Adipocyte (in vitro differentiated cells): ENCODE measurements at regions not wholly inside any gene's neighbourhood (a gene's known extent, or its start where the extent isn't known, plus 50 kb on each side); places are given as distances from the start of the nearest gene placed in this dataset.

Experiments used
- DNase-seq: peaks from one replicate; pipeline ENCODE4 v3.0.0-alpha.2; 2015; ENCODE audit warnings: low read depth
- H3K27me3 ChIP-seq: replicated peaks from 2 replicates; pipeline ENCODE4 v1.7.0; 2013; ENCODE audit warnings: mild to moderate bottlenecking, low read length, moderate library complexity; ENCODE audit not compliant: control insufficient read depth, insufficient read depth
- H3K36me3 ChIP-seq: 2 replicates; pipeline ENCODE4 v1.7.0; 2013; ENCODE audit warnings: low read length, mild to moderate bottlenecking, moderate library complexity; ENCODE audit not compliant: control insufficient read depth, insufficient read depth, severe bottlenecking
- H3K4me1 ChIP-seq: 2 replicates; pipeline ENCODE4 v1.7.0; 2013; ENCODE audit warnings: mild to moderate bottlenecking, low read length, moderate library complexity; ENCODE audit not compliant: control insufficient read depth, insufficient read depth
- H3K4me3 ChIP-seq: 2 replicates; pipeline ENCODE4 v1.7.0; 2013; ENCODE audit warnings: mild to moderate bottlenecking, low read length, moderate library complexity
- H3K9ac ChIP-seq: 2 replicates; pipeline ENCODE4 v1.7.0; 2013; ENCODE audit warnings: mild to moderate bottlenecking, low read length, moderate library complexity
- H3K9me3 ChIP-seq: 2 replicates; pipeline ENCODE4 v1.7.0; 2013; ENCODE audit warnings: mild to moderate bottlenecking, low read length, moderate library complexity; ENCODE audit not compliant: control insufficient read depth

- Histone ChIP-seq H3K36me3 (no peaks in the 10 kb centered on the region), H3K4me3 (no peak overlapping the region), H3K9ac (no peak overlapping the region), H3K27me3 (peaks cover 3% of the 10 kb centered on the region), H3K4me1 (no peaks in the 10 kb centered on the region), H3K9me3 (no peaks in the 10 kb centered on the region)
- no peak for DNase-seq
Measured at GRCh38 chr1:58089898-58090534, 456.5 kb downstream of the OMA1 start.

DNA sequence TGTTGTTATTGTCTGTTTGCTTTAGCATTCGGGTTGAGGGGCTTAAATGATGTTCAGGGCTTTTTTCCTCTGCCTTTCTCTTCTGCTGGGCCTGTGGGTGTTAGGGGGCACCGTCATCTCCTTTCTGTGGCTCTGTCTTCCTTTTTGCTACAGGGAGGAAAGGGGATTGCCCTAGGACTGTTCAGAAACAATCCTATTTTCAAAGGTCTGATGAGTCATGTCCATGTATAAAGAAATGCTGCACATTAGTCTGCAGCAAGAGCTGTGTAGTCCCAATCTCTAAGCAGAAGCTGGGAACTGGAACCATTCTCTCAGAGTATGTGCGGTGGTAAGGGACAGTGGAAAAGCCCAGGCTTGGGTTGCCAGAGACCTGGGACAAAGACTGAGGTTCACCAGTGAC is 462.3 kb downstream of the OMA1 start:
- peaks cover 3% of the 10 kb centered on the region for H3K27me3 ChIP-seq

DNA sequence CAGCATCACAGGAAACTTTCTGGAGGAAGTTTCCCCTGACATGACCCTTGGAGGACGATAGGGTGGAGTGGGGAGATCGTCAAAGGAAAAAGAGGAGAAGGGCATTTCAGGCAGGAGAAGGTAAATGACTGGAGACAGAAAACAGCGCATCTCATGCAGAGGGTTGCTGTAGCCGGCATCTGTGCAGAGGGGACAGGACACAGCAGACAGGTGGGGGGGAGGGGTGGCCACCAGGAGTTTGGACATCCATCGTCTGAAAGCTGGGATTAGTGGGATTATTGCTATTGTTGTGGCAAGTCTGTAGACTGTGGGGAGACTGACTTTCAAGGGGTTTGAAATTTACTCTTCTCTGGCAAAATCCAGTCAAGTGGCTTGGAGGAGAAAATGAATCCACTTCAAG is 463.9 kb downstream of the OMA1 start:
- Histone ChIP-seq H3K4me1 (no peaks in the 10 kb centered on the region), H3K4me3 (no peak overlapping the region)
- DNase-seq: no peak

More for the DNA sequence above, 462.3 kb downstream of the OMA1 start:
- Histone ChIP-seq H3K4me3 (no peak overlapping the region), H3K9ac (no peak overlapping the region), H3K9me3 (no peaks in the 10 kb centered on the region), H3K36me3 (no peaks in the 10 kb centered on the region), H3K4me1 (no peaks in the 10 kb centered on the region)
- DNase-seq: peak; percentile 4

DNA sequence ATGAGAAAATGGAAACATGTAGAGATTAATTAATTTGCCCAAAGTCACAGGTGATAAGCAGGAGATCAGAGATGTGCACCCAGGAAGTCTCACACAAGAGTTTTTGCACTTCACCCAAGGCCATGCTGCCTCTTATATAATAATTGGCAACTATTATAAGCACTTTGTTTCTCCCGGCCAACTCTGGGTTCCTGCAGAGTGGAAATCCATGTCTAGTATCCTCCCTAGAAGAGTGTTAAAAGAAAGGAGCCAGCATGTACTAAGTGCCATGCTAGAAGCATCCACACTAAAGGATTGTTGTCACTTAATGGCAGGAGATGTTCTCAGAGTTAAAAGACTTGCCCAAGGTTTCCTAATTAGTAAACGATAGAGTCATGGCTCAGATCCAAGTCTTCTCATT is 470.3 kb downstream of the OMA1 start:
- Histone ChIP-seq H3K36me3 (no peaks in the 10 kb centered on the region), H3K27me3 (peaks cover 5% of the 10 kb centered on the region), H3K9ac (no peak overlapping the region), H3K4me3 (no peak overlapping the region), H3K4me1 (no peaks in the 10 kb centered on the region), H3K9me3 (no peaks in the 10 kb centered on the region)
- no peak for DNase-seq

More for the DNA sequence above, 463.9 kb downstream of the OMA1 start:
- no peak overlapping the region for H3K9ac ChIP-seq
- no peaks in the 10 kb centered on the region for H3K9me3 ChIP-seq
- H3K27me3 ChIP-seq: peaks cover 7% of the 10 kb centered on the region
- H3K36me3 ChIP-seq: no peaks in the 10 kb centered on the region

- Histone ChIP-seq H3K4me1 (no peaks in the 10 kb centered on the region), H3K36me3 (no peaks in the 10 kb centered on the region), H3K9ac (no peak overlapping the region), H3K4me3 (no peak overlapping the region), H3K27me3 (peaks cover 7% of the 10 kb centered on the region), H3K9me3 (no peaks in the 10 kb centered on the region)
- no peak for DNase-seq
Measured at GRCh38 chr1:58075188-58075578, 471.3 kb downstream of the OMA1 start.

DNA sequence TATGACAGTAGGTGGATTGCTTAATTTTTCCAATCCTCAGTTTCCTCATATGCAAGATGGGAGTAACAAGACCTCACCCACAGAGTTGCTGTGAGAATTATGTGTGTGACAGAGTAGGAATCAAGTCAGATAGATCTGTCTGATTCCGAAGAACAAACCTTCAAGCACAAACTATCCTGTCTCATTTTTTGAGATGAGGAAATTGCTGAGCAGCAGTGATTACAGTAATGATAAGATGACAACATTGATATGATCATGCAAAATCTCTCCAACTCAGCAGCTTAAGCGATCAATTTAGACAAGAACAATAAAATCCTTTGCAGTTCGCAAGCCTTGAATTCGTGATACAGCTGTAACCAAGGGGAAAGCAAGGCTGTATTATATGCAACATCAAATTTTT is 474.1 kb downstream of the OMA1 start:
- no peaks in the 10 kb centered on the region for H3K36me3 ChIP-seq
- no peak overlapping the region for H3K4me3 ChIP-seq
- no peak overlapping the region for H3K9ac ChIP-seq
- no peak for DNase-seq
- no peaks in the 10 kb centered on the region for H3K4me1 ChIP-seq
- H3K27me3 ChIP-seq: peaks cover 3% of the 10 kb centered on the region
- no peaks in the 10 kb centered on the region for H3K9me3 ChIP-seq

DNA sequence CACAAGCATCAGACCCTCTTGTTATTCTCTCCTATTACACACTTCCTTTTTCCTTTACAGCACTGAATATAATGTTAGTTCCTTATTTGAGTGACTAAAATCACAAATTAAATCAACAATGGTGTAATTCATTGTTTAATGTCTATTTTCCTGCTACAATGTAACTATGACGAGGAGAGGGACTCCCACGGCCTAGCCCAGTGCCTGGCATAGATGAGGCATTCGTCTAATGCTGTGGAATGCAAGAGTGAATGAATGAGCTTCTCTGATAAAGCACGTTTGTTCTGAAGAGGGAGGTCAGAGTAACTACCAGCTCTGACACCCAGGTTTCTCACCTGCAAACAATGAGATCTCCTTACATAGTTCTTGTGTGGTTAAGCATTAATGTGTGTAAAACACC is 479.4 kb downstream of the OMA1 start:
- no peak overlapping the region for H3K9ac ChIP-seq
- H3K9me3 ChIP-seq: no peaks in the 10 kb centered on the region
- no peak overlapping the region for H3K4me3 ChIP-seq
- no peaks in the 10 kb centered on the region for H3K36me3 ChIP-seq
- no peaks in the 10 kb centered on the region for H3K4me1 ChIP-seq
- H3K27me3 ChIP-seq: peaks cover 3% of the 10 kb centered on the region
- DNase-seq: no peak

- H3K4me3 ChIP-seq: no peak overlapping the region
- H3K4me1 ChIP-seq: peaks cover 1% of the 10 kb centered on the region
- no peak for DNase-seq
- H3K9me3 ChIP-seq: no peaks in the 10 kb centered on the region
- peaks cover 12% of the 10 kb centered on the region for H3K27me3 ChIP-seq
- no peak overlapping the region for H3K9ac ChIP-seq
- H3K36me3 ChIP-seq: no peaks in the 10 kb centered on the region
Measured at GRCh38 chr1:58065520-58065919, 481.0 kb downstream of the OMA1 start.

DNA sequence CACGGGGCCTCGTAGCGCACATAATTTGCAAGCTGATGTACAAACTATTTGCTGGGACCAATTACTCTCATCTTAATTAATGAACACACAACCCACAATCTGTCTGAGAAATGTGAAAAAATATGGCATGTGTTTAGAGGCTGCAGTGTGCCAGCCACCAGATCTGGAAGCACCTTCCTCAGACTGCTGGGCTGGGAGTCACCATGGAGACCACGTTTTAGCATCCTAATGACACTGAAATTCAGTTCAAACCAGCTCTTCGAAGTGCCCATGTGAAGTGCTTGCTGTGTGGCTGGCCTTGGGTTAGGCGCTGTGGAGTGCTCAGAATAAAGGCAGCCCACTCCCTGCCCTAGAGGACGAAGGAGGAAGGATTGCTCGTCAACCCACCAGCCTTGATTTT is 482.4 kb downstream of the OMA1 start:
- DNase-seq: no peak
- Histone ChIP-seq H3K9me3 (no peaks in the 10 kb centered on the region), H3K4me3 (no peak overlapping the region), H3K9ac (no peak overlapping the region), H3K27me3 (peaks cover 19% of the 10 kb centered on the region), H3K36me3 (no peaks in the 10 kb centered on the region), H3K4me1 (peaks cover 4% of the 10 kb centered on the region)

DNA sequence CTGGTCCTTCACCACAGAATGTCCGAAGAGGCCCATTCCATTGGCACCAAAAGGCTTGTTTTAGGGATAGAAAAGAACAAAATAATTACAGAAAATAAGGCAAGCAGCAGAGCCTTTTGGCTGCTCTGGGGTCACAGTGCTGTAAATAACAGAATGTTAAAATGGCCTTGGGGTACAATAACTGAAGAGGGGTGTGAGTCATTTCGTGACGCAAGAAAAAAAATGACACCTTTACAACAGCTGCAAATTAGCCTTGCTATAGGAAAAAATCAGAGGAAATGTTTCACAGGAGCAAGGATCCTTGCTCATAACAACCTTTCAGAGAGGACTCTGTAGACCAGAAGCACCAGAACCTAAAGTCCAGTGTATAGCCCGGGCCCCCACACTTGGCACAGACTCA is 483.4 kb downstream of the OMA1 start:
- no peak overlapping the region for H3K4me3 ChIP-seq

GRCh38 chr1:58062635-58063034 is 483.9 kb downstream of the OMA1 start:
- Histone ChIP-seq H3K9ac (no peak overlapping the region), H3K9me3 (no peaks in the 10 kb centered on the region), H3K36me3 (no peaks in the 10 kb centered on the region), H3K4me3 (no peak overlapping the region), H3K4me1 (peaks cover 4% of the 10 kb centered on the region), H3K27me3 (peaks cover 24% of the 10 kb centered on the region)
- no peak for DNase-seq

More for the DNA sequence above, 483.4 kb downstream of the OMA1 start:
- Histone ChIP-seq H3K9ac (no peak overlapping the region), H3K4me1 (peaks cover 4% of the 10 kb centered on the region), H3K27me3 (peaks cover 24% of the 10 kb centered on the region), H3K36me3 (no peaks in the 10 kb centered on the region), H3K9me3 (no peaks in the 10 kb centered on the region)
- no peak for DNase-seq

- Histone ChIP-seq H3K4me1 (peaks cover 4% of the 10 kb centered on the region), H3K9ac (no peak overlapping the region), H3K36me3 (no peaks in the 10 kb centered on the region), H3K9me3 (no peaks in the 10 kb centered on the region), H3K4me3 (no peak overlapping the region), H3K27me3 (peaks cover 24% of the 10 kb centered on the region)
- DNase-seq: no peak
Measured at GRCh38 chr1:58060559-58061170, 485.9 kb downstream of the OMA1 start.
